Mammary epithelial cell (primary cell): ENCODE measurements at regions not wholly inside any gene's neighbourhood (a gene's known extent, or its start where the extent isn't known, plus 50 kb on each side); places are given as distances from the start of the nearest gene placed in this dataset.

Source experiments
- EZH2 ChIP-seq: IDR thresholded peaks from 2 replicates; pipeline ENCODE4 v1.6.1; 2012; ENCODE audit warnings: low read length, inconsistent platforms, borderline replicate concordance
- TF ChIP-seq, protein P1 (sequence below), 2 donors: IDR thresholded peaks in 1 of 2; conservative IDR thresholded peaks in 1 of 2; 2 replicates each; pipeline ENCODE4 v1.5.1; 2011 to 2012; ENCODE audit warnings: inconsistent platforms in 2 of 2, low read length in 2 of 2, mild to moderate bottlenecking in 2 of 2, control low read depth in 1 of 2, low read depth in 1 of 2; ENCODE audit not compliant: insufficient read depth in 1 of 2; ENCODE audit errors: extremely low read depth in 1 of 2

DNA sequence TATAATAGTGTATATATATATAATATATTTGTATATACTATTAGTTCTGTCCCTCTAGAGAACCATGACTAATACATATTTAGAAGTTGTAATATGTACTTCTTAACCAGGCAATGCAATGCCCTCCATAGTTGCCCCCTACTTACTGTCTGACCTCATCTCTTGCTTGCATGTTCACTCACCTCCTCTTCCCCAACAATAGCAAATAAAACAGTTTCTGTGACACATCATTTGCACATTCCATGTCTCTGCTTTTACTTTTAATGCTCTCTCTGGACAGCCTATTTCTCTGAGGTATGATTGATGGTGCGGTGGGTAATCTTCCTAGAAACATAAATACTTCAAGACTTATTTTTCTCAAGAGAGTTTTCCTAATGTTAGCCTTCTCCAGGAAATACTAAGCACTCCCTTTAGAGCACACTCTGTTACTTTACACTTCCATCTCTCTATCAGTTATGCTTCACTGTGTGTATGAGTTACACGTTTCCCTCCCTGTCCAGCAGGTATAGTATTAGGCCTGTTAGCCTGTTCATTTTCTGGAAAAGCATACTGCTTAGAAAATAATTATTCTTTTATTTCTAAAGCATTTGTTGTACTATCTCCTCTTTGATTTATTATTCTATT is 295.6 kb upstream of the LRATD1 start:
- TF ChIP-seq, protein P1, sequence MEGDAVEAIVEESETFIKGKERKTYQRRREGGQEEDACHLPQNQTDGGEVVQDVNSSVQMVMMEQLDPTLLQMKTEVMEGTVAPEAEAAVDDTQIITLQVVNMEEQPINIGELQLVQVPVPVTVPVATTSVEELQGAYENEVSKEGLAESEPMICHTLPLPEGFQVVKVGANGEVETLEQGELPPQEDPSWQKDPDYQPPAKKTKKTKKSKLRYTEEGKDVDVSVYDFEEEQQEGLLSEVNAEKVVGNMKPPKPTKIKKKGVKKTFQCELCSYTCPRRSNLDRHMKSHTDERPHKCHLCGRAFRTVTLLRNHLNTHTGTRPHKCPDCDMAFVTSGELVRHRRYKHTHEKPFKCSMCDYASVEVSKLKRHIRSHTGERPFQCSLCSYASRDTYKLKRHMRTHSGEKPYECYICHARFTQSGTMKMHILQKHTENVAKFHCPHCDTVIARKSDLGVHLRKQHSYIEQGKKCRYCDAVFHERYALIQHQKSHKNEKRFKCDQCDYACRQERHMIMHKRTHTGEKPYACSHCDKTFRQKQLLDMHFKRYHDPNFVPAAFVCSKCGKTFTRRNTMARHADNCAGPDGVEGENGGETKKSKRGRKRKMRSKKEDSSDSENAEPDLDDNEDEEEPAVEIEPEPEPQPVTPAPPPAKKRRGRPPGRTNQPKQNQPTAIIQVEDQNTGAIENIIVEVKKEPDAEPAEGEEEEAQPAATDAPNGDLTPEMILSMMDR (conservative IDR thresholded peaks at IDR 0.05 in 1 of 2, IDR thresholded peaks at IDR 0.05 in 1 of 2; ENCODE audit: extremely low read depth in 1 of 2, insufficient read depth in 1 of 2, low read depth in 1 of 2, low read length in 2 of 2) = no peak
- TF ChIP-seq EZH2 = no peak
